Glutamatergic neuron (in vitro differentiated cells): ENCODE measurements at regions not wholly inside any gene's neighbourhood (a gene's known extent, or its start where the extent isn't known, plus 50 kb on each side); places are given as distances from the start of the nearest gene placed in this dataset.

Experiments used
- DNase-seq: peaks from one replicate; pipeline ENCODE4 v3.0.0; 2022
- H3K27ac Mint-ChIP-seq: one replicate; pipeline ENCODE4 v1.8.0; 2020; ENCODE audit warnings: mild to moderate bottlenecking, mixed read lengths, inconsistent platforms; ENCODE audit not compliant: unreplicated experiment
- H3K27me3 Mint-ChIP-seq: one replicate; pipeline ENCODE4 v1.8.0; 2020; ENCODE audit warnings: mild to moderate bottlenecking, moderate library complexity, mixed read lengths, inconsistent platforms; ENCODE audit not compliant: unreplicated experiment
- H3K36me3 Mint-ChIP-seq: one replicate; pipeline ENCODE4 v1.8.0; 2020; ENCODE audit warnings: mild to moderate bottlenecking, mixed read lengths, inconsistent platforms; ENCODE audit not compliant: unreplicated experiment
- H3K4me1 Mint-ChIP-seq: one replicate; pipeline ENCODE4 v1.8.0; 2020; ENCODE audit warnings: mild to moderate bottlenecking, low read depth, mixed read lengths, inconsistent platforms; ENCODE audit not compliant: unreplicated experiment
- H3K4me3 Mint-ChIP-seq: one replicate; pipeline ENCODE4 v1.8.0; 2020; ENCODE audit warnings: mild to moderate bottlenecking, mixed read lengths, inconsistent platforms; ENCODE audit not compliant: unreplicated experiment
- H3K9me3 Mint-ChIP-seq: one replicate; pipeline ENCODE4 v1.8.0; 2020; ENCODE audit warnings: mild to moderate bottlenecking, moderate library complexity, mixed read lengths, inconsistent platforms; ENCODE audit not compliant: unreplicated experiment
- CTCF ChIP-seq: fragments of 200-600 bp; sonication (generic); IDR thresholded peaks from one replicate; pipeline ENCODE4 v1.5.0; 2021; ENCODE audit not compliant: partially characterized antibody, unreplicated experiment

GRCh38 chr10:80739963-80740715, 202.4 kb downstream of the SH2D4B start:
- Mint-ChIP-seq H3K9me3 (no peaks in the 10 kb centered on the region), H3K4me3 (no peak overlapping the region), H3K36me3 (no peaks in the 10 kb centered on the region), H3K27me3 (no peaks in the 10 kb centered on the region), H3K27ac (no peak overlapping the region), H3K4me1 (no peaks in the 10 kb centered on the region)
- DNase-seq, result no peak
- TF ChIP-seq CTCF, result no peak

GRCh38 chr10:80741278-80741677, 203.6 kb downstream of the SH2D4B start:
- no peaks in the 10 kb centered on the region for H3K36me3 Mint-ChIP-seq
- TF ChIP-seq CTCF, result no peak

GRCh38 chr10:80750268-80750667, 212.6 kb downstream of the SH2D4B start:
- no peak overlapping the region for H3K4me3 Mint-ChIP-seq
- no peaks in the 10 kb centered on the region for H3K27me3 Mint-ChIP-seq
- H3K9me3 Mint-ChIP-seq, result no peaks in the 10 kb centered on the region
- DNase-seq, result no peak
- H3K27ac Mint-ChIP-seq, result no peak overlapping the region
- no peak for TF ChIP-seq CTCF
- H3K4me1 Mint-ChIP-seq, result no peaks in the 10 kb centered on the region
- no peaks in the 10 kb centered on the region for H3K36me3 Mint-ChIP-seq

More at GRCh38 chr10:80741278-80741677, 203.6 kb downstream of the SH2D4B start:
- Mint-ChIP-seq H3K4me1 (no peaks in the 10 kb centered on the region), H3K4me3 (no peak overlapping the region), H3K27ac (no peak overlapping the region), H3K9me3 (no peaks in the 10 kb centered on the region), H3K27me3 (no peaks in the 10 kb centered on the region)
- no peak for DNase-seq

GRCh38 chr10:80751940-80752339, 214.2 kb downstream of the SH2D4B start:
- Mint-ChIP-seq H3K27ac (no peak overlapping the region), H3K27me3 (no peaks in the 10 kb centered on the region), H3K4me1 (peaks cover 4% of the 10 kb centered on the region), H3K4me3 (no peak overlapping the region), H3K36me3 (no peaks in the 10 kb centered on the region), H3K9me3 (no peaks in the 10 kb centered on the region)
- no peak for DNase-seq
- TF ChIP-seq CTCF, result no peak

GRCh38 chr10:80753612-80754011, 215.9 kb downstream of the SH2D4B start:
- Mint-ChIP-seq H3K27ac (no peak overlapping the region), H3K36me3 (no peaks in the 10 kb centered on the region), H3K4me3 (no peak overlapping the region), H3K27me3 (no peaks in the 10 kb centered on the region), H3K9me3 (no peaks in the 10 kb centered on the region), H3K4me1 (peaks cover 4% of the 10 kb centered on the region)
- no peak for DNase-seq
- no peak for TF ChIP-seq CTCF
